Endothelial cell of hepatic sinusoid (primary cell): ENCODE measurements at regions not wholly inside any gene's neighbourhood (a gene's known extent, or its start where the extent isn't known, plus 50 kb on each side); places are given as distances from the start of the nearest gene placed in this dataset.

Source experiments
- in situ Hi-C: cut with HindIII; loops from 2 replicates; pipeline ENCODE4 v1.10.0; 2017; ENCODE audit warnings: low sequenced_read_pairs

- in situ Hi-C loops = loop anchor here (5.0 kb wide), 1 partner anchor 76 kb away; no protein-coding TSS in a partner anchor
These were observed 681.0 kb upstream of the ADAMTS5 start for GRCh38 chr21:27647921-27648320.

GRCh38 chr21:27647401-27647800 lies 680.5 kb upstream of the ADAMTS5 start:
- in situ Hi-C loops = loop anchor here (5.0 kb wide), 1 partner anchor 75 kb away; no protein-coding TSS in a partner anchor

GRCh38 chr21:27646691-27647090 lies 679.8 kb upstream of the ADAMTS5 start:
- in situ Hi-C loops = loop anchor here (5.0 kb wide), 1 partner anchor 74 kb away; no protein-coding TSS in a partner anchor

- in situ Hi-C loops = loop anchor here (5.0 kb wide), 1 partner anchor 74 kb away; no protein-coding TSS in a partner anchor
These were observed 679.2 kb upstream of the ADAMTS5 start for GRCh38 chr21:27646056-27646455.

GRCh38 chr21:27645285-27645684 lies 678.4 kb upstream of the ADAMTS5 start:
- in situ Hi-C loops = loop anchor here (5.0 kb wide), 1 partner anchor 73 kb away; no protein-coding TSS in a partner anchor

- in situ Hi-C loops = no loop called here
These were observed 676.4 kb upstream of the ADAMTS5 start for GRCh38 chr21:27643326-27643725.

GRCh38 chr21:27639286-27639685 lies 672.4 kb upstream of the ADAMTS5 start:
- in situ Hi-C loops = no loop called here

- in situ Hi-C loops = no loop called here
These were observed 669.8 kb upstream of the ADAMTS5 start for GRCh38 chr21:27636656-27637055.

- in situ Hi-C loops = no loop called here
These were observed 666.7 kb upstream of the ADAMTS5 start for GRCh38 chr21:27633631-27634030.

- in situ Hi-C loops = no loop called here
These were observed 664.6 kb upstream of the ADAMTS5 start for GRCh38 chr21:27631471-27631870.

GRCh38 chr21:27622631-27623030 lies 655.7 kb upstream of the ADAMTS5 start:
- in situ Hi-C loops = no loop called here

- in situ Hi-C loops = no loop called here
These were observed 647.3 kb upstream of the ADAMTS5 start for GRCh38 chr21:27614231-27614630.

- in situ Hi-C loops = no loop called here
These were observed 639.5 kb upstream of the ADAMTS5 start for GRCh38 chr21:27606422-27606821.

- in situ Hi-C loops = no loop called here
These were observed 629.3 kb upstream of the ADAMTS5 start for GRCh38 chr21:27596196-27596595.

- in situ Hi-C loops = no loop called here
These were observed 628.8 kb upstream of the ADAMTS5 start for GRCh38 chr21:27595716-27596115.

- in situ Hi-C loops = no loop called here
These were observed 623.4 kb upstream of the ADAMTS5 start for GRCh38 chr21:27590271-27590670.

- in situ Hi-C loops = no loop called here
These were observed 622.9 kb upstream of the ADAMTS5 start for GRCh38 chr21:27589781-27590180.

GRCh38 chr21:27586986-27587385 lies 620.1 kb upstream of the ADAMTS5 start:
- in situ Hi-C loops = no loop called here

GRCh38 chr21:27586326-27586725 lies 619.4 kb upstream of the ADAMTS5 start:
- in situ Hi-C loops = no loop called here

- in situ Hi-C loops = no loop called here
These were observed 617.4 kb upstream of the ADAMTS5 start for GRCh38 chr21:27584256-27584655.

- in situ Hi-C loops = no loop called here
These were observed 616.1 kb upstream of the ADAMTS5 start for GRCh38 chr21:27582948-27583430.

- in situ Hi-C loops = no loop called here
These were observed 615.5 kb upstream of the ADAMTS5 start for GRCh38 chr21:27582246-27582947.

GRCh38 chr21:27581168-27581567 lies 614.3 kb upstream of the ADAMTS5 start:
- in situ Hi-C loops = no loop called here
